Limb (tissue), 2 donors: ENCODE measurements at regions not wholly inside any gene's neighbourhood (a gene's known extent, or its start where the extent isn't known, plus 50 kb on each side); places are given as distances from the start of the nearest gene placed in this dataset.
A peak's percentile ranks its signal among the peaks of the same experiment; 100 is the strongest.

Experiments used
- DNase-seq, 2 donors: peaks; one replicate each; pipeline ENCODE4 v3.0.0-alpha.2; 2016; ENCODE audit errors: extremely low spot score in 2 of 2

DNA sequence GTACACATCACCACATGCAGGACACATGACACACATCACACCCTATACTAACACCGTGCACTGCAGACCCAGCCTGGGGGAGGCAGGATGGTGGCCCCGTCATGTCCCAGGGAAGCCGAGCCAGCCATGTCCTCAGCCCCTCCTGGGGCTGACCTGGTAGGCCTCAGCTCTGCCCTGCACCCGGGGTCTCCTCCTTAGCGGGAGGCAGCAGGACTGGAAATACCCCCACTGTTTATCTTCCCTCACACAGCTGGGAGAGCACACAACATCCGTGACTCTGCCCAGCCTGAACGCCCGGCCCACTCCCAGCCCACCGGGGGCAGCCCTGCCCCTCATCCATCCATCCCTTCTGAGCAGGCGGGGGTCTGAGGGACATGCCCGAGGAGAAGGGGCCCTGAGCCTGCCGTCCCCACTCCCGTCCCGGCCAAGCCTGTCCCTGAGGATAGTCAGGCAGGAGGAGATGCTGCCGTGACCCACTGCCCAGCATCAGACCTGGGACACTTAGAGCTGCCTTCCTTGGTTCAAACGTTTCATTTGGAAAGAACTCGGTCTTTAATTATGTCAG is 945.0 kb downstream of the BRD1 start:
- DNase-seq, result no peak

GRCh38 chr22:48881326-48881980 is 946.2 kb downstream of the BRD1 start:
- no peak for DNase-seq

DNA sequence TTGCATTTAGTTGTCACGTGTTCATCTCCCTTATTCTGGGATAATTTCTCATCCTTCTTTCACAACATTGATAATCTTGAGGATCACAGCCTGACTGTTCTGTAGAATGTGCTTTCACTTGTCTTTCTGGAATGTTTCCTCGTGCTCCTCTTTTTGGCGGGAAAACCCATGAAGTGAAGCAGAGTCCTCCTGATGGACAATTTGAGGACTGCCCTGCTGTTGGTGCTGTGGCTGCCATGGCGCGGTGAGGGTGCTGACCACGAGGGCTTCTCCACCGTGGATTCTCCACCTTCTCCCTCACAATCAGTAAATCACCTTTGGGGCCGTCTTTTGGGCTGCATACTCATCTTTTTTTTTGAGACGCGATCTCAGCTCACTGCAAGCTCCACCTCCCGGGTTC is 946.9 kb downstream of the BRD1 start:
- no peak for DNase-seq

DNA sequence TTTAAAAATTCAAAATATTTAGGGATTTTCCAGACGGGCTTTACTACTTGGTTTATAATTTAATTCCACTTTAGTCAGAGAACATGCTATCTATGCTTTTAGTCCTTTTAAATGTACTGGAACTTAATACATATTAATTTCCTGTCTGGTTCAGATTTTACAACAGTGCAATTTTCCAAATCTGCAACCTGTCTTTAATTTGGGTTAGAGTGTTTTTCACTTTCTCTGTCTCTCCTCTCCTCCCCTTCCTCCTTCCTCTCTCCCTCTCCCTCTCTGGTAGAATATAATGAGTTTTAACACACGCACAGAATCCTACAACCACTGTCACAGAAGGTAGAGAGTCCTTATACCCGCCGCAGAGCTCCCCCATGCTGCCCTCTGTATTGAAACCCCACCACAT is 950.7 kb downstream of the BRD1 start:
- DNase-seq, result no peak

DNA sequence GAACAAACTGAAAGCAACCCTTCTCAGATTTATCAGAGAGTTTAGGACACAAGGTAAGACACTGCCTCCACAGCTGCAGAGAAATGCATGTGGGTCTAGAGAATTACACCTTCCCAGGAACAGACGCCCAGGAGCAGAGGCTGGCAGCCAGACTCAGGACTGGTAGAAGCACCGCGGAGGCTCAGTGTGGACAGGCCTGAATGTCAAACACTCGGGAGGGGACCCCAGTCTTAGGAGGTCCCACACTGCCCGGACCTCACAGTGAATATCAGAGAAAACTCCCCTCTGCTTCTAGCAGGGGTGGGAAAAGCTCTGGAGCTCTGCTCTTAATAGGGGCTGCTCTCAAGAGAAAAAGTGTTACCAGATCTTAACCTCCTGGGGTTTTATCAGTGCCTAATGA is 952.7 kb downstream of the BRD1 start:
- DNase-seq, result no peak

GRCh38 chr22:48873191-48873520 is 954.5 kb downstream of the BRD1 start:
- DNase-seq, result no peak

- DNase-seq, result peak in 1 of 2 donors; percentile 6
Measured at GRCh38 chr22:48872271-48873190, 955.1 kb downstream of the BRD1 start.

DNA sequence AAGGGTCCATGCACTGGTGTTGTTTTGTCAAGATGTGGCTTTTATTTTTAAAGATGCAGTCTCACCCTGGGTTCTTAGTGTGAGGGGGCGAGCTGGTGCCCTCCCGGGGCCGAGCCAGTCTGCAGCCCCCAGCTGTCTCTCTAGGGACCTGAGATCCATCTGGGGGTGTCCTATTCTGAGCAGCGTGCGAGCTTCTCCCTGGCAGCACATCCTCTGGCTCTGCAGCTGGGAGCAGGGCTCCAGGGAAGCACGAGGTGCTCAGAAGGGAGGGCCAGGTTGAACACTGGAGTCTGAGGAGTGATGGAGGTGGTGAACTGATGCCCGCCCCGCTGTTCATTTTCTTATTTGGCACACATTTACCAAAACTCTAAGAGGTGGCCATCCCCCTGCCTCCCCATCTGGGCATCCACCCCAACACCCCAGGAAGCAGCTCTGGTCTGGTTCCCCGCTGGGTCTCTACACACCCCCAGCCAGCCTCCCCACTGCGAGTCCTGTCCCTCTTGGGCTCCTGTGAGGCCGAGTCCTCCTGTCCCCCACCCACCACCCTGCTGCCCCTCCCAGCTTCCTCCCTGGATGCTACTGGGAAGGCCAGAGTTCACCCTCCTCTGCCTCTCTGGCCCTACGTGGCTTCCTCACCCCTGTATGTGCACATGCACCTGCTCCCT is 956.4 kb downstream of the BRD1 start:
- DNase-seq, result peak in 1 of 2 donors; percentile 12

DNA sequence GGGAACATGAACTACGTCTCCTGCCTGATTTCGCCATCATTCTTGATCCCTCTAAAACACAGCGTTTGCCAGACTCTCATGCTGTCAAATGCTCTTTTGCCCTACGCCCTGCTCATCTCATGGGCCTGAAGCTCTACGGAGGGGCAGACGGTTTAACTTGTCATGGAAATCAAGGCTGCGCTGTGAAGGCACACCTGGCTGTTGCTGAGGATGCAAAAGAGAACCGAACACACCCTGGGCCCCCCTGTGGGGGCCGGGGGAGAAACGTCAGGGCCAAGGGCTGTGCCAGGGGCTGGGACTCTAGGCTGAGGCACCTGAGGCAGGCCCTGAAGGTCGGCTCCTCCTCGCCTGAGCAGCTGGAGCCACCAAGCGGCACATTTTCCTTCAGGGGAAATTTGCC is 957.2 kb downstream of the BRD1 start:
- DNase-seq, result no peak

GRCh38 chr22:48869788-48870187 is 957.9 kb downstream of the BRD1 start:
- DNase-seq, result no peak

DNA sequence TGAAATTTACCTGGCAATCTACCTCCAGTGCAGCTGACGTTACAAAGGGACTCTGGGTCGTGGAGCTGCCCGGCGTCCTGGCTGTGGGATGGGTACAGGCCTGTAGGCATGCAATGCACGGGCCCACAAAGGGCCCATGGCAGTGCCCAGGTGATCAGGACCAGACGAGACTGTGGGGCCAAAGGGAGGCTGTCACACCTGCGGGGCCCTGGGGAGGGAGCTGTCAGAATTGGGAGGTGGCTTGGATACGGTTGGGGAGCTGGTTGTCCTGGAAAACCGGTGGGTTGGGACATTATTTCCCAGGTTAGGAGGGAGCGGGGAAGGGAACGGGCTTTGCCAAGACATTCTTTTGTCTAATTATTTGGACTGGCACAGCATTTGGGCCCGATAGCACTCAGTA is 958.5 kb downstream of the BRD1 start:
- DNase-seq, result no peak

DNA sequence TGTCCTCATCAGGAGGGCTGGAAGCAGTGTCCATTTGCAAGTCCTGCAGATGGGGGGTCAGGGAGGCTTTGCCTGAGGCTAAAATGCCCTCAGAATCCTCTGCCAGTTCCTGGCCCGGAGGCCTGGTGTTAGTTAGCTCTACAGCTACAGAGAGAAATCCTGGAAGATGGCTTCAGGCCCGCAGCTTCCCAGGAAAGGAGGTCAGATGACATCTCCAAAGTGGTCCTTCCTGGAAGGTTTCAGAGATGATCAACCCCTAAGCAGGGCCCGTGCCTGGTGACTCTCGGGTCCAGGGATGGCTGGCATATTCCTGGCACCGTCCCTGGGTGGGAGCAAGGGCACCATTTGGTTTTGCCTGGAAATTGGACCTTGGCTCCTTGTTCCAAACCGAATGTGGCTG is 959.1 kb downstream of the BRD1 start:
- no peak for DNase-seq

GRCh38 chr22:48867891-48868290 is 959.8 kb downstream of the BRD1 start:
- DNase-seq, result no peak

DNA sequence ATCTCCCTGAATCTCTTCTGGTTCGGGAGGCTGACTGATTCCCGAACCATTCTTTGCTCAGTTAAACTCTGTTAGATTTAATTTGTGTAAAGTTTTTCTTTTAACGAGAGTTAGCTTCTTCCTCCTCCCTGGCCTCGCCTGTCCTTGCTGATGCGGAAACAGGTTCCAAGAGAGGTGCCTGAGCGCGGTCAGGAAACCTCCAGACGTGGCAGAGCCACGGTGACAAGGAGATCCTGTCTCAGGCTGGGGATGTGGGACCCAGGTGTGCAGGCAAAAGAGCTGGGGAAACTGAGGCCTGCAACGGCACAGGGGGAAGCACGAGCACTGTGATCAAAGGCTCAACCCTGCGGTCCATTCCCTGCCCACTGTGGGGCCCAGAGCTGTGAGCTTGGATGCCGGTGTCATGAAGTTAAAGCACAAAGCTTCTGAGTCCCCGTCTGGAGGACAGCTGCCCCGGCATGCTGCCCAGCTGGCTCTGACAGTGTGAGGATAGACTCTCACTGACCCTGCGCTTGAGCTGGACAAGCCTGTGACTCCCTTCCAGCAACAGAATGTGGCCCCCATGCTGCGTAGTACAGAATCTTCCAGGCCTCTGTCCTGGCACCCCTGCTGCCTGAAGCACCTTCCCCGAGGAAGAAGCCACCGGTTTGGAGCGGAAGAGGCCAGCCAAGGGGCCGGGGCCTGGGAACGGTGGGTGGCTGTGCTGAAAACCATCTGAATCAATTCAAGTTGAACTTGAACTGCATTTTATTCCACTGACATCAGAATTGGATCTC is 960.6 kb downstream of the BRD1 start:
- no peak for DNase-seq

DNA sequence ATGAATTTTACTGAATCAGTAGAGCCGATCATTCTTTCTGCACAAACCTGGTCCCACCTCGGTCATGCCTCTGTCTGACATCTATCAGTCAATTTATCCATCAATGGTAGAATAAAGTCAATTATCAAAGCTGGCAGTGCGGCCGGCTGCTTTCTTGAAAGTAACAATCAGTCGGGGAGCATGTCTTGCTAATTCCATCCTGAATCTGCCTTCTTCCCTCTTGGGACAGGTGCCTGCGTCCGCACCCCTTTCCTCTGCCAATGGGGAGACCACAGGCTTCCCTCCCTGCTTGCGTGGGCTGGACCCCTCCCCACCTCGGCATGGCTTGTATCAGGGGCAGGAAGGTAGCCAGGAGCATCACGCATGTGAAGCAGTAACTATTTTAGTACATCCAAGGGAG is 962.9 kb downstream of the BRD1 start:
- DNase-seq, result no peak

DNA sequence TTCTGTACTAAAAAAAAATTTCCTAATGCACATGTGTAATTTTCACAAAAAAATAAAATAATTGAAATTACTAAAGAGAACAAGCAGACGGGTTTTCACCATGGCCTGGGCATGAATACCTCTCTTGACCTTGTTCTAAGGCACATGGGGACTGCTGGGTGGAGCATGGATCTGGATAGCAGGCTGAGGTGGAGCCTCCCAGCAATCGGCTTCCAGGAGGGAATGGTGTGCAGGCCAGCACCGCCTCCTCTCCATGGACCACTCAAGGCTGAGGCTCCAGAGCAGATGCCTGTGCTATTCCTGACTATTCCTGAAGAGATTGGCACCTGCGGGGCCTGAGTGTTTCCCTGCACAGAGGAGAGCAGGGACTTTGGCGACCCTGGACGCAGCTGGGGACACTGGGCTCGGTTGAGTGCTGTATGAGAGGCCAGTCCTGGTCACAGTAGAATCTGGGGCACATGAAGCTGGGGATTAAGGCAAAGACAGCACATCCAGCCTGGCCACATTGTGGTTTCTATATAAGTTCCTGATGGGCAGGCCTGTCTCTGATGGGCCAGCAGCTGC is 963.6 kb downstream of the BRD1 start:
- DNase-seq, result peak in 1 of 2 donors; percentile 9

DNA sequence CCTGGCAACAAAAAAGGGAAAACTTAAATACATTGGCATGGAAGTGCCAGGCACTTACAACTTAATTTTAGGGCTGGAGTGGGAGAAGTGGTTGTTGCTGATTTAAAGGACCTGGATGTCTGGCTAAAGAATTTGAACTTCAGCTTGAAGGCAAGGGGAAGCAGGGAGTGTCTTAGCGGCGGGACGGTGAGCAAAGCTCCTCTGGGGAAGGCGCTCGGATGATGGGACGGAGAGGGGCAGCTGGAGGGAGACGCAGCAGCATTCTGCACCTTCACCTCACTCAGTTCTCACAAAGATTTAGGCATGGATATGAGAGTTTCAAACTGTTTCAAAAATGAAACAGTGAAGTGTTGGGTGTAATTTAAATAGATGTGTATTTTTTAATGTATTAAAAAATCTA is 967.1 kb downstream of the BRD1 start:
- no peak for DNase-seq

DNA sequence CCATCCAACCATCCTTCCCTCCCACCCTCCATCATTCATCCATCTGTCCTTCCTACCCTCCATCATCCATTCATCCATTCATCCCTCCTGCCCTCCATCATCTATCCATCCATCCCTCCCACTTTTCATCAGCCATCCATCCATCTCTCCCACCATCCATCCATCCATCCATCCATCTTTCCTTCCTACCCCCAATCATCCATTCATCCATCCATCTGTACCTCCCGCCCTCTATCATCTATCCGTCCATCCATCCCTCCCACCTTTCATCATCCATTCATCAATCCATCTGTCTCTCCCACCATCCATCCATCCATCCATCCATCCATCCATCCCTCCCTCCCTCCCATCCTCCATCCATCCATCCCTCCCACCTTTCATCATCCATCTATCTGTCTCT is 968.8 kb downstream of the BRD1 start:
- DNase-seq, result peak in 1 of 2 donors; percentile 1

GRCh38 chr22:48858121-48858520 is 969.6 kb downstream of the BRD1 start:
- peak in 1 of 2 donors; percentile 2 for DNase-seq

DNA sequence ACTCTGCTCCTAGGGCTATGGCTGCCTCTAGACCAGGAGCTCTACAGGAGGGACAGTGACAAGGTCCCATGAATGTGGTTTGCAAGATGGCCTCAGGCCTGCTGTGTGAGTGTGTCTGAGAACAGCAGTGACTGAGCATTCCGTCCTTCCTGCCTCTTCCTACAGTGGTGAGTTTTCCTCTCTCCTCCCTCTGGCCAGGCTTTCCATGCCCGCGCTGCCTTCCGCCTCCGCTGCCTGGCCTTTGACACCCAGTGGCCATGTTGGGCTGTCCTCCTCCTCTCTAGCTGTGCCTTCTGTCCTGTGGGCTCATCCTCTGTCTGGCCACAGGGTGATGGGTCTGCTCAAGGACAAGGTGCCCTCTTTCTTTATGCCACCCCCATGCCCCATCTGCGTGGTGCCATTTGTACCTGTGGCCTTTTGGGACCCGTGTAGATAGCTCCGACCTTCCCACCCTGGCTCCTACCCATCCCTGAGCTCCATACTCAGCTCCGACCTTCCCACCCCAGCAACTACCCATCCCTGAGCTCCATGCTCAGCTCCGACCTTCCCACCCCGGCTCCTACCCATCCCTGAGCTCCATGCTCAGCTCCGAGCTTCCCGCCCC is 970.4 kb downstream of the BRD1 start:
- peak in 1 of 2 donors; percentile 12 for DNase-seq

DNA sequence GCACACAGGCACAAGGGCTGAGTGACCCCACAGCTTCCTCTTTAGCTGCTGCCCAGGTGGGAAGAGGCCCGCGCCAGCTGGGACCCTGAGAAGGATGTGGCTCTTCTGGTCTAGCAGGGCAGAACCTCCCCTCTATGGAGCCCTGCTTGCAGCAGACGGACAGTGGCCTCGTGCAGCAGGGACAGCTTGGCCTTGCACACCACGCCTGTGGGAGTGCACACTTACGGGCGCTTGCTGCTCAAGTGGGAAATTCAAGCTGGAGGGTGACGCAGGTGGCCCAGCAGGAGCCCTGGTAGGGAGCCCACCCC is 971.4 kb downstream of the BRD1 start:
- no peak for DNase-seq
